ENCODE measurements at regions not wholly inside any gene's neighbourhood (a gene's known extent, or its start where the extent isn't known, plus 50 kb on each side); places are given as distances from the start of the nearest gene placed in this dataset.

- no peak for DNase-seq
- Histone ChIP-seq H3K36me3 (no peaks in the 10 kb centered on the region), H3K27ac (no peak overlapping the region), H3K9me3 (no peaks in the 10 kb centered on the region), H3K27me3 (no peaks in the 10 kb centered on the region), H3K4me1 (no peaks in the 10 kb centered on the region), H3K4me3 (no peak overlapping the region)
- 87 to 93% methylated on average over 2 of the region's 2 CpGs for WGBS, 2 donors
- no peak for ATAC-seq (ENCODE audit: low FRiP score in 2 of 2)
- TF ChIP-seq POLR2AphosphoS5 (IDR thresholded peaks at IDR 0.05), result no peak
- no peak for TF ChIP-seq CTCF (IDR thresholded peaks at IDR 0.05)
- no peak for TF ChIP-seq POLR2A (IDR thresholded peaks at IDR 0.05)
- TF ChIP-seq EP300 (IDR thresholded peaks at IDR 0.05), result no peak
Measured at GRCh38 chr5:23629396-23629795, 122.0 kb downstream of the PRDM9 start.

GRCh38 chr5:23631302-23632045 lies 124.1 kb downstream of the PRDM9 start:
- Histone ChIP-seq H3K27me3 (no peaks in the 10 kb centered on the region), H3K9me3 (no peaks in the 10 kb centered on the region), H3K27ac (no peak overlapping the region), H3K4me1 (no peaks in the 10 kb centered on the region), H3K36me3 (no peaks in the 10 kb centered on the region), H3K4me3 (no peak overlapping the region)
- WGBS, 2 donors, result 59 to 60% methylated on average over 2 of the region's 2 CpGs
- TF ChIP-seq POLR2AphosphoS5 (IDR thresholded peaks at IDR 0.05), result no peak
- TF ChIP-seq CTCF (IDR thresholded peaks at IDR 0.05), result no peak
- no peak for TF ChIP-seq POLR2A (IDR thresholded peaks at IDR 0.05)
- TF ChIP-seq EP300 (IDR thresholded peaks at IDR 0.05), result no peak
- DNase-seq, result no peak
- peak in 1 of 2 donors; percentile 93 for ATAC-seq (ENCODE audit: low FRiP score in 2 of 2)

GRCh38 chr5:23635938-23636337 lies 128.5 kb downstream of the PRDM9 start:
- ATAC-seq (ENCODE audit: low FRiP score in 2 of 2) (no peak), DNase-seq (no peak)
- H3K9me3 ChIP-seq, result no peaks in the 10 kb centered on the region
- TF ChIP-seq EP300 (IDR thresholded peaks at IDR 0.05) (no peak), POLR2A (IDR thresholded peaks at IDR 0.05) (no peak), POLR2AphosphoS5 (IDR thresholded peaks at IDR 0.05) (no peak), CTCF (IDR thresholded peaks at IDR 0.05) (no peak)
- no peaks in the 10 kb centered on the region for H3K36me3 ChIP-seq
- H3K4me1 ChIP-seq, result no peaks in the 10 kb centered on the region
- no peak overlapping the region for H3K4me3 ChIP-seq
- no peaks in the 10 kb centered on the region for H3K27me3 ChIP-seq
- H3K27ac ChIP-seq, result no peak overlapping the region

- 87 to 95% methylated on average over 1 of the region's 1 CpG for WGBS, 2 donors
- Histone ChIP-seq H3K36me3 (no peaks in the 10 kb centered on the region), H3K4me3 (no peak overlapping the region), H3K27me3 (no peaks in the 10 kb centered on the region), H3K4me1 (no peaks in the 10 kb centered on the region), H3K27ac (no peak overlapping the region), H3K9me3 (no peaks in the 10 kb centered on the region)
- TF ChIP-seq EP300 (IDR thresholded peaks at IDR 0.05), result no peak
- TF ChIP-seq POLR2AphosphoS5 (IDR thresholded peaks at IDR 0.05), result no peak
- TF ChIP-seq POLR2A (IDR thresholded peaks at IDR 0.05), result no peak
- ATAC-seq (ENCODE audit: low FRiP score in 2 of 2), result no peak
- DNase-seq, result no peak
Measured at GRCh38 chr5:23639326-23639725, 131.9 kb downstream of the PRDM9 start.

- no peaks in the 10 kb centered on the region for H3K27me3 ChIP-seq
- 50 to 82% methylated on average over 1 of the region's 1 CpG for WGBS, 2 donors
- no peak overlapping the region for H3K4me3 ChIP-seq
- H3K36me3 ChIP-seq, result no peaks in the 10 kb centered on the region
- DNase-seq (no peak), ATAC-seq (ENCODE audit: low FRiP score in 2 of 2) (no peak)
- H3K27ac ChIP-seq, result no peak overlapping the region
- no peak for TF ChIP-seq CTCF (IDR thresholded peaks at IDR 0.05)
- TF ChIP-seq POLR2AphosphoS5 (IDR thresholded peaks at IDR 0.05), result no peak
- no peak for TF ChIP-seq POLR2A (IDR thresholded peaks at IDR 0.05)
- TF ChIP-seq EP300 (IDR thresholded peaks at IDR 0.05), result no peak
- H3K4me1 ChIP-seq, result no peaks in the 10 kb centered on the region
- peaks cover 0 to 4% (median 0%) of the 10 kb centered on the region in 4 donors for H3K9me3 ChIP-seq
Measured at GRCh38 chr5:23648656-23649055, 141.2 kb downstream of the PRDM9 start.

Data from upper lobe of left lung (tissue), 6 donors.